ENCODE measurements at regions not wholly inside any gene's neighbourhood (a gene's known extent, or its start where the extent isn't known, plus 50 kb on each side); places are given as distances from the start of the nearest gene placed in this dataset.

- Histone ChIP-seq H3K27ac (ENCODE audit: low read depth, low read length) (no peak overlapping the region), H3K36me3 (ENCODE audit: insufficient read depth, low read length) (no peaks in the 10 kb centered on the region), H4K20me1 (ENCODE audit: insufficient read depth, low read length) (no peaks in the 10 kb centered on the region), H3K4me3 (ENCODE audit: insufficient read depth, low read length) (no peak overlapping the region), H3K4me2 (ENCODE audit: insufficient read depth, low read length) (no peak overlapping the region), H3K4me1 (ENCODE audit: insufficient read depth, low read length) (no peaks in the 10 kb centered on the region), H3K27me3 (ENCODE audit: insufficient read depth, low read length) (peaks cover 6% of the 10 kb centered on the region), H2AFZ (ENCODE audit: low read length) (no peak overlapping the region), H3K9me3 (ENCODE audit: low read depth, low read length) (no peaks in the 10 kb centered on the region), H3K79me2 (ENCODE audit: insufficient read depth, low read length) (no peaks in the 10 kb centered on the region)
- DNase-seq (ENCODE audit: insufficient read length, low spot score, missing footprints), result no peak
- TF ChIP-seq CTCF (IDR thresholded peaks at IDR 0.05; ENCODE audit: extremely low read depth, low read depth, low read length), result peak; percentile 52
Observed at GRCh38 chr3:31448035-31448881, 84.5 kb upstream of the STT3B start.

GRCh38 chr3:31448882-31449243, 83.9 kb upstream of the STT3B start:
- TF ChIP-seq CTCF (IDR thresholded peaks at IDR 0.05; ENCODE audit: extremely low read depth, low read depth, low read length), result no peak
- Histone ChIP-seq H2AFZ (ENCODE audit: low read length) (no peak overlapping the region), H3K4me3 (ENCODE audit: insufficient read depth, low read length) (no peak overlapping the region), H4K20me1 (ENCODE audit: insufficient read depth, low read length) (no peaks in the 10 kb centered on the region), H3K36me3 (ENCODE audit: insufficient read depth, low read length) (no peaks in the 10 kb centered on the region), H3K9me3 (ENCODE audit: low read depth, low read length) (no peaks in the 10 kb centered on the region), H3K4me2 (ENCODE audit: insufficient read depth, low read length) (no peak overlapping the region), H3K27me3 (ENCODE audit: insufficient read depth, low read length) (peaks cover 7% of the 10 kb centered on the region), H3K27ac (ENCODE audit: low read depth, low read length) (no peak overlapping the region), H3K4me1 (ENCODE audit: insufficient read depth, low read length) (no peaks in the 10 kb centered on the region), H3K79me2 (ENCODE audit: insufficient read depth, low read length) (no peaks in the 10 kb centered on the region)
- no peak for DNase-seq (ENCODE audit: insufficient read length, low spot score, missing footprints)

- Histone ChIP-seq H4K20me1 (ENCODE audit: insufficient read depth, low read length) (no peaks in the 10 kb centered on the region), H3K79me2 (ENCODE audit: insufficient read depth, low read length) (no peaks in the 10 kb centered on the region), H3K4me3 (ENCODE audit: insufficient read depth, low read length) (no peak overlapping the region), H3K27me3 (ENCODE audit: insufficient read depth, low read length) (peaks cover 11% of the 10 kb centered on the region), H3K4me2 (ENCODE audit: insufficient read depth, low read length) (no peak overlapping the region), H2AFZ (ENCODE audit: low read length) (no peak overlapping the region), H3K36me3 (ENCODE audit: insufficient read depth, low read length) (no peaks in the 10 kb centered on the region), H3K27ac (ENCODE audit: low read depth, low read length) (no peak overlapping the region), H3K4me1 (ENCODE audit: insufficient read depth, low read length) (no peaks in the 10 kb centered on the region), H3K9me3 (ENCODE audit: low read depth, low read length) (no peaks in the 10 kb centered on the region)
- no peak for DNase-seq (ENCODE audit: insufficient read length, low spot score, missing footprints)
- TF ChIP-seq CTCF (IDR thresholded peaks at IDR 0.05; ENCODE audit: extremely low read depth, low read depth, low read length), result no peak
Observed at GRCh38 chr3:31449318-31449717, 83.4 kb upstream of the STT3B start.

- no peaks in the 10 kb centered on the region for H3K79me2 ChIP-seq (ENCODE audit: insufficient read depth, low read length)
- no peak for DNase-seq (ENCODE audit: insufficient read length, low spot score, missing footprints)
- H3K36me3 ChIP-seq (ENCODE audit: insufficient read depth, low read length), result no peaks in the 10 kb centered on the region
- H3K4me2 ChIP-seq (ENCODE audit: insufficient read depth, low read length), result no peak overlapping the region
- H4K20me1 ChIP-seq (ENCODE audit: insufficient read depth, low read length), result no peaks in the 10 kb centered on the region
- H3K27ac ChIP-seq (ENCODE audit: low read depth, low read length), result no peak overlapping the region
- no peak overlapping the region for H2AFZ ChIP-seq (ENCODE audit: low read length)
- no peaks in the 10 kb centered on the region for H3K9me3 ChIP-seq (ENCODE audit: low read depth, low read length)
- H3K4me1 ChIP-seq (ENCODE audit: insufficient read depth, low read length), result no peaks in the 10 kb centered on the region
- TF ChIP-seq CTCF (IDR thresholded peaks at IDR 0.05; ENCODE audit: extremely low read depth, low read depth, low read length), result no peak
- H3K27me3 ChIP-seq (ENCODE audit: insufficient read depth, low read length), result peaks cover 16% of the 10 kb centered on the region
- H3K4me3 ChIP-seq (ENCODE audit: insufficient read depth, low read length), result no peak overlapping the region
Observed at GRCh38 chr3:31450345-31450744, 82.4 kb upstream of the STT3B start.
